Peyer's patch (tissue), 4 donors: ENCODE measurements at regions not wholly inside any gene's neighbourhood (a gene's known extent, or its start where the extent isn't known, plus 50 kb on each side); places are given as distances from the start of the nearest gene placed in this dataset.

ENCODE experiments used
- DNase-seq, 3 donors: peaks; one replicate each; pipeline ENCODE4 v3.0.0-alpha.2; 2017 to 2019
- H3K27ac ChIP-seq, 4 donors: fragments of 200-600 bp; sonication (generic); one replicate each; pipeline ENCODE4 v1.5.1; 2016 to 2019
- H3K27me3 ChIP-seq, 2 donors: fragments of 200-600 bp; sonication (generic); one replicate each; pipeline ENCODE4 v1.5.1; 2019
- H3K36me3 ChIP-seq, 3 donors: fragments of 200-600 bp; sonication (generic); one replicate each; pipeline ENCODE4 v1.5.1; 2016 to 2019
- H3K4me1 ChIP-seq, 4 donors: fragments of 200-600 bp; sonication (generic); one replicate each; pipeline ENCODE4 v1.5.1; 2016 to 2019
- H3K4me3 ChIP-seq, 4 donors: fragments of 200-600 bp; sonication (generic); 1 replicate in 3 of 4; 2 replicates in 1 of 4; pipeline ENCODE4 v1.5.1; 2016 to 2019; ENCODE audit warnings: mild to moderate bottlenecking in 1 of 4
- H3K9me3 ChIP-seq, 4 donors: fragments of 200-600 bp; sonication (generic); one replicate each; pipeline ENCODE4 v1.5.1; 2016 to 2019; ENCODE audit warnings: mild to moderate bottlenecking in 1 of 4
- POLR2A ChIP-seq, 2 donors: fragments of 450-650 bp; IDR thresholded peaks; one replicate each; pipeline ENCODE4 v1.5.1; 2017; ENCODE audit warnings: antibody characterized with exemption in 2 of 2, mild to moderate bottlenecking in 2 of 2, moderate library complexity in 2 of 2
- TF ChIP-seq, protein P1 (sequence below), 6 experiments: fragments of 450-650 bp in 4 of 6; fragments of 200-600 bp in 2 of 6; sonication (generic) in 1 of 6; IDR thresholded peaks; one replicate each; pipeline ENCODE4 v1.5.1; 2017 to 2019; ENCODE audit warnings: antibody characterized with exemption in 6 of 6, mild to moderate bottlenecking in 3 of 6, moderate library complexity in 1 of 6

DNA sequence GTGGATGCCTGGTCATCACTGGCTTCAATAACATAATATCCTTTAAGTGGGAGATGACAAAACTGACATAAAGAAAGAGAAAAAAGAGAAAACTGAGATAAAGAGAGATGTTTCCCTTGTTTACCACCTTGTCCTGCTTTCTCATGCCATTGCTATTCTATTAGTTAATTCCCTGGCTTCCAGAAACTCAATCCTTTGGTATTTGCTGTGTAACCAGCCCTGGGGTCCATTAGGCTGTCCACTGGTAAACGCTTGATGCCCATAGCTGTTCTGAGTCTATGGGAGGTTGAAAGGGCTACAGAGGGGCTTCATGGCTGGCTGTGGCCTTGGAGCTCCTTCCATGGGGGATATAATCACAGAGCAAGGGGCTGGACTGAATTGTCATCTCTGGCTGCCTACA is 243.4 kb upstream of the PLET1 start:
- H3K4me1 ChIP-seq, result no peaks in the 10 kb centered on the region
- no peak overlapping the region for H3K27ac ChIP-seq
- H3K4me3 ChIP-seq, result no peak overlapping the region
- H3K9me3 ChIP-seq, result no peaks in the 10 kb centered on the region
- H3K36me3 ChIP-seq, result no peaks in the 10 kb centered on the region
- no peak for DNase-seq
- TF ChIP-seq, protein P1, sequence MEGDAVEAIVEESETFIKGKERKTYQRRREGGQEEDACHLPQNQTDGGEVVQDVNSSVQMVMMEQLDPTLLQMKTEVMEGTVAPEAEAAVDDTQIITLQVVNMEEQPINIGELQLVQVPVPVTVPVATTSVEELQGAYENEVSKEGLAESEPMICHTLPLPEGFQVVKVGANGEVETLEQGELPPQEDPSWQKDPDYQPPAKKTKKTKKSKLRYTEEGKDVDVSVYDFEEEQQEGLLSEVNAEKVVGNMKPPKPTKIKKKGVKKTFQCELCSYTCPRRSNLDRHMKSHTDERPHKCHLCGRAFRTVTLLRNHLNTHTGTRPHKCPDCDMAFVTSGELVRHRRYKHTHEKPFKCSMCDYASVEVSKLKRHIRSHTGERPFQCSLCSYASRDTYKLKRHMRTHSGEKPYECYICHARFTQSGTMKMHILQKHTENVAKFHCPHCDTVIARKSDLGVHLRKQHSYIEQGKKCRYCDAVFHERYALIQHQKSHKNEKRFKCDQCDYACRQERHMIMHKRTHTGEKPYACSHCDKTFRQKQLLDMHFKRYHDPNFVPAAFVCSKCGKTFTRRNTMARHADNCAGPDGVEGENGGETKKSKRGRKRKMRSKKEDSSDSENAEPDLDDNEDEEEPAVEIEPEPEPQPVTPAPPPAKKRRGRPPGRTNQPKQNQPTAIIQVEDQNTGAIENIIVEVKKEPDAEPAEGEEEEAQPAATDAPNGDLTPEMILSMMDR (IDR thresholded peaks at IDR 0.05), result no peak
- TF ChIP-seq POLR2A (IDR thresholded peaks at IDR 0.05), result no peak
- no peaks in the 10 kb centered on the region for H3K27me3 ChIP-seq

DNA sequence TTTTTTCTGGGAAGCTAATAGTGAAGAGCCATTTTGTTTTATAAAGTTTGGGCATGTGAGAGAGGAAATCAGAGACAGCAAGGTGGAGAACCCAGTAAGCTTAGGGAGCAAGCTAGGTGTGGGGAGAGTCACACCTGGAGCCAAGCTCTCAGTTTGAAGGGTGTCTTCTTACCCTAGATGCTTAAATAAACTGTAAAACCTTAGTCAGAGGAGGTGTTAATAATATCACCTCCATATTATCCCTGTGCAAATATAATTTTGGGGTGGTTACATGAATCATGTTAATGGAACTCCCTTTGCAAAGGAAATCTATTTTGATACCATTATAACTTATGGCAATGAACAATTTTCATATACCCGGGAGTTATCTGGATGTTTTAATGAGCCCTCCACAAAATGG is 246.2 kb upstream of the PLET1 start:
- Histone ChIP-seq H3K27me3 (no peaks in the 10 kb centered on the region), H3K27ac (no peak overlapping the region), H3K9me3 (no peaks in the 10 kb centered on the region), H3K4me1 (no peaks in the 10 kb centered on the region), H3K36me3 (no peaks in the 10 kb centered on the region), H3K4me3 (no peak overlapping the region)
- no peak for DNase-seq
- no peak for TF ChIP-seq POLR2A (IDR thresholded peaks at IDR 0.05)
- TF ChIP-seq, protein P1 (IDR thresholded peaks at IDR 0.05), result no peak

DNA sequence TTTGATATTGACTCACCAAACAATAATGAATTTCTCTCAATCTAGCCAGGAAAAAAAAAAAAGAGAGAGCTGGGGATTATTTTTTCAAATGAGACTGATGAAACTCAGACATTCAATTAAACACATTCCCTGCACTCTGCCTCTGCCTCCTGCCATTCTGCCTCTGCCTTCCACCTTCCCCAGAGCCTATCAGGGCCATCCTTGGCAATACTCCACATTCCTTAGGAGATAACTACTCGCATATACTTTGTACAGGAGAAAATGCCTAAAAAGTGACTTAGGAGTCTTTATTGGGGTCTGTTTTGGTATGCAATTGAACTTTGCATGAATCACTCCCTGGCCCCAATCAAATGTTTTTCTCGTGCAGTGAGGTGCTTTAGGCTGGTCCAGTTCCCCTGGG is 246.6 kb upstream of the PLET1 start:
- no peaks in the 10 kb centered on the region for H3K9me3 ChIP-seq

DNA sequence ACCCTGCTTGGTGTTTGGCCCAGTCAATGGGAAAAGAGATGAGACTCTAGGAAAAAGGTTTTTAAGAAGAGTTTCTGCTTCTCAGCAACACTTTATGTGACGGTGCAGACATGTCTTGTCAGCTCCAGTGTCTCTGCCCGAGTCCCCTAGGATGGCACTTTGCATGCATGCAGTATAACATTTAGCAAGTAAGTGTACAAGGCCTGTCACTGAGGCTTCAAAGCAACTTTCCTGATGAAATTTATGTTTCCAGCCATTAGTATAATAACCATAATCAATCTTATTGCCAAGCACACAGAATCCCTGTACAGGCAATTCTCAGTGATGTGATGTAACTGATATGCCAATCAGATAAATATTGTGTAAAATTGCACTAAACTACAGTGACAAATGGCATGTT is 248.1 kb upstream of the PLET1 start:
- H3K27ac ChIP-seq, result no peak overlapping the region
- DNase-seq, result no peak
- H3K4me3 ChIP-seq, result no peak overlapping the region
- H3K36me3 ChIP-seq, result no peaks in the 10 kb centered on the region
- no peak for TF ChIP-seq POLR2A (IDR thresholded peaks at IDR 0.05)
- TF ChIP-seq, protein P1 (IDR thresholded peaks at IDR 0.05), result no peak
- H3K4me1 ChIP-seq, result no peaks in the 10 kb centered on the region
- H3K27me3 ChIP-seq, result no peaks in the 10 kb centered on the region
- no peaks in the 10 kb centered on the region for H3K9me3 ChIP-seq

More for the DNA sequence above, 246.6 kb upstream of the PLET1 start:
- DNase-seq, result no peak
- TF ChIP-seq POLR2A (IDR thresholded peaks at IDR 0.05), result no peak
- TF ChIP-seq, protein P1 (IDR thresholded peaks at IDR 0.05), result no peak
- Histone ChIP-seq H3K27me3 (no peaks in the 10 kb centered on the region), H3K4me1 (no peaks in the 10 kb centered on the region), H3K4me3 (no peak overlapping the region), H3K27ac (no peak overlapping the region), H3K36me3 (no peaks in the 10 kb centered on the region)

DNA sequence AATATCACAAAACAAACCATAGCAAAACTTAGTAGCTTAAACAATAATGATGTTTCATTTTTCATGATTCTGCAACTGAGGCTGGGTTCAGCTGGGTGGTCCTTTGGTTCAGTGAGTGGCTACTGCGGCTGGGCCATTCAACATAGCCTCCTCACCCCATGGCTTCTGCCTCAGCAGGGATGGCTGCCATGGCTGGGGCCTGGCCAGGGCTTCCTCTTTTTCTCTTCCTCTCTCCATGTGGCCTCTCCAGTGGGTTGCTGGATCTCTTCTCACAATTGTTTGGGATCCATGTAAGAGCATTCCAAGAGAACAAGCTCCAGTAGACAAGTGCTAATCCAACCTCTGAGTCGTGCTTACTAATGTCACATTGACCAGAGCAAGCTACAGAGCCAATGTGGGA is 248.6 kb upstream of the PLET1 start:
- Histone ChIP-seq H3K4me1 (no peaks in the 10 kb centered on the region), H3K36me3 (no peaks in the 10 kb centered on the region), H3K27ac (no peak overlapping the region), H3K4me3 (no peak overlapping the region), H3K9me3 (no peaks in the 10 kb centered on the region), H3K27me3 (no peaks in the 10 kb centered on the region)
- TF ChIP-seq POLR2A (IDR thresholded peaks at IDR 0.05), result no peak
- TF ChIP-seq, protein P1 (IDR thresholded peaks at IDR 0.05), result no peak
- no peak for DNase-seq

DNA sequence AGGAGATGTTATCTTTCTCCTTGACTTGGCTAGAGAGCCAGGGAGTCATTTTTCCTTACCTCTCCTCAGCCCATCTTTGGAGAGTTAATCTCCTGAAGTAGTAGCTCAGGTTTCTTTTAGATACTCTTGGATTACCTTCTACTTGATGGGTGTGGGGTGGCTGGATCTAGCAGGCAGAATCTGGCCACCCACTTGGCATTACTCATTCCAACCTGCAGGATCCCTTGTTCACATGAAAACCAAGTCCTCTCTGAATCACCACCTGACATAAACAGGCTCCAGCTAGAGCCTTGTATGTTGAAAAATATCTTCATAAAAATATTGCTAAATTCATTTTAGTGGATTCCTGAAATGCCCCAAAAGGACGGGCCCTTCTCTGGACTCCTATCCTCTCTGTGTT is 250.6 kb upstream of the PLET1 start:
- Histone ChIP-seq H3K27ac (no peak overlapping the region), H3K4me3 (no peak overlapping the region), H3K36me3 (no peaks in the 10 kb centered on the region), H3K9me3 (no peaks in the 10 kb centered on the region), H3K27me3 (no peaks in the 10 kb centered on the region), H3K4me1 (no peaks in the 10 kb centered on the region)
- no peak for DNase-seq
- no peak for TF ChIP-seq POLR2A (IDR thresholded peaks at IDR 0.05)
- TF ChIP-seq, protein P1 (IDR thresholded peaks at IDR 0.05), result no peak
